Fibroblast of skin of left biceps (primary cell): ENCODE measurements at regions not wholly inside any gene's neighbourhood (a gene's known extent, or its start where the extent isn't known, plus 50 kb on each side); places are given as distances from the start of the nearest gene placed in this dataset.
"Not testable (repeated sequence)": the region's sequence is repeated elsewhere in the genome, so short reads cannot be mapped to it uniquely, and the experiment has no call there.

Experiments used
- DNase-seq, 2 experiments: peaks; one replicate each; pipeline ENCODE4 v3.0.0-alpha.2; 2013; ENCODE audit warnings: low read depth in 2 of 2

DNA sequence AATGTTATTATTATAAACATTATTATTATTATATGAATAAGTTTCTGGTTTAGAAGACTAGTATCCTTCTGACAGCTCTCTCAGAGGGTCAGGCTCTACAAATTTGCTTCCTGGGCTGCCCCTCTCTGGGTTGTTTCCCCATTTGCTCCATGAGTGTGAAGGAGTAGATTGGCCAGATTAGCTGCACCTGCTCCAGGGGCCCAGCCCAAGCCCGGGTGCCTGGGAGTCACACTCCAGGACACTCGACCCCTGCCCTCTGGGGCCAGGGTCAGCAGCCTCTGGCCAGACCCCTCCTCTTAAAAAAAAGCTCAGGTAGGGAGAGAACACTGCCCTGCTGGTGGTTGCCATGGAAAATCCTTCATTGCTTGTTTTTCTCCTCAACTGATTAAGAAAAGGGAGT, 169.0 kb upstream of the FOXD4L5 start:
- DNase-seq, result not testable (repeated sequence)

DNA sequence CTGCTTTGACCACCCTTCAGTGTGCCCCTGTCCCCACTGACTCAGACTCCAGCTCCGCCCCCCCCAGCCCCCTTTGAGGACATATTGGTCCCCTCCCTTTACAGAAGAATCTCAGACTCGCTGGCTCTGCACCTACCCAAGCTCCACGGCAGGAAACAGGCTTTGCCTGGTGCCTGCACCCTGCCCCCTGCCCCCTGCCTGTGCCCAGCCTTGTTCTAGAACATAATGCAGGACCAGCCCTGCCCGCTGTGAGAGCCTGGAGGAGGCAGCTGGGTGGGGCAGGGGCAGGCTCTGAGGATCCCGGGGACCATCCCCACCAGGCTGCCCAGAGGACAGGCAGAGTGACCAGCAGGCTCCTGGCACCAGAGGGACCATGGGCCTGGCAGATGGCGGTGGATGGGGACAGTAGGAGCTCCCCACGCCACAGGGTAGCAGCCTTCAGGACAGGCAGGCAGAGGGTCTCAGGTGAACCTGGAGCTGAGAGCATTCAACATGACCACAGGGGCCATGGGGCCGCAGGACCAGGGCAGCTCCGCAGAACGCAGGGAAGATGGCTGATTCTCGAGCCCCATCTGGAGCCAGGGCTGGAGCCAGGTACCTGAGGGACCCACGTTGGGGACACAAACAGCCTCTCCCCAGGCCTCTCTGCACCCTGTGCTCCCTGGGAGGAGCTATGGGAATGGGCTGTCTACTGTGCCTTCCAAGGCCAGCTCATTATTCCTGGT, 165.0 kb upstream of the FOXD4L5 start:
- not testable (repeated sequence) for DNase-seq

- DNase-seq, result no peak
These were observed 164.4 kb upstream of the FOXD4L5 start for GRCh38 chr9:65449423-65449822.

DNA sequence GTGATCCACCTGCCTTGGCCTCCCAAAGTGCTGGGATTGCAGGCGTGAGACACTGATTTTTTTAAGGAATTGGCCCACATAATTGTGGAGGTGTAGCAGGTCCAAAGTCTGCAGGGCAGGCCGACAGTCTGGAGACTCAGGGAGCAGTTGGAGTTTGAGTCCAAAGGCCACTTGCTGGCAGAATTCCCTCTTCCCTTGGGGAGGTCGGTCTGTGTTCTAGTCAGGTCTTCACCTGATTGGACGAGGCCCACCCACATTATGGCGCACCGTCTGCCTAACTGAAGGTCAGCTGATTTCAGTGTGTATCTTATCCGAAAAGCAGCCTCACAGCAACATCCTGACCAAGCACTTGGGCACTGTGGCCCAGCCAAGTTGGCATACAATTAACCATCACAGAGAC, 162.1 kb upstream of the FOXD4L5 start:
- DNase-seq, result not testable (repeated sequence)

DNA sequence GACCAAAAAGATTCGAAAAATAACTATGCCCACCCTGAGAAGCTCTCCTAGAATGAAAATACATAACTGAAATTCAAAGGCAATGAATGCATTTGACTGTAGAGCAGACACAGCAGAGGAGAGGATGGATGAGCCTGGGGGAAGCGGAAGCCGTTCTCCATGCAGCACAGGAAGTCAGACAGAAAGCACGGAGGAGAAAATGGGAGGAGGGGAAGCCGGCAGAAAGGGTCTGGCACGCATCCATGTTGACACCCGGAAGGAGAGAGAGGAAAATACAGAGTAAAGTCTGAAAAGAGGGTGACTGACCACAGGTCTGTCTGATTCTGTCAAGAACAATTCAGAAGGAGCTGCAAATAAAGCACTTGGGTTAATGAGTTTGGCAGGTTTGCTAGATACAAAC, 161.0 kb upstream of the FOXD4L5 start:
- DNase-seq, result not testable (repeated sequence)

DNA sequence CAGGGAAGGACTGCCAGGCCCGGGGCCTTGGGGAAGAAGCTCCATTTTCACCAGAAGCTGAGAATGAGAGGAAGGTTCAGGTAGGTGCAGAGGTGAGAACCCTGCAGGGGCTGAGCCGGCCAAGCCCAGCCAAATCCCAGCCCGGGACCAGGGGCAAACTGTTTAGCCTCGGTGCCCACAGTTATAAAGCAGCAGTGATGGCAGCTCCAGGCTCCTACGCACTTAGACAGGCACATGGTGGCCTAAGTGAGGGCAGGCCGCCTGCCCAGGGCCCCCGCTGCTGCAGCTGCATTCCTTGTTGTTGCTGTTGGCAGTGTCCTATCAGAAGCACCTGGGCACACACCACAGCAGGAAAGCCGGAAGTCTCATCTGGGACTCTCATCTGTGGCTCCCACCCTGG, 159.9 kb upstream of the FOXD4L5 start:
- no peak for DNase-seq

DNA sequence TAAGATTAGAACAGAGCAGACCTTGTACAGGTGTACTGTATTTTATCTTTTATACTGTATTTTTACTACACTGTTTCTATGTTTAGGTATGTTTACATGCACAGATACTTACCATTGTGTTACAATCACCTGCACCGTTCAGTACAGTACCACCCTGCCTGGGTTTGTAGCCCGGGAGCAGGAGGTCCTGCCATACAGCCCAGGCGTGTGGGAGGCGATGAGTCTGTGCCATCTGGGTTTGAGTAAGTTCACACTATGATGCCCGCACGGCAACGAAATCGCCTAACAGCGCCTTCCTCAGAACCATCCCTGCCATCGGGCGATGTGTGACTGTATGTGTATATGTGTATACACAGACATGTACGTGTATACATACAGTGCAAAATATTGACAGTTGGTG, 157.1 kb upstream of the FOXD4L5 start:
- not testable (repeated sequence) for DNase-seq

GRCh38 chr9:65441324-65441920, 156.4 kb upstream of the FOXD4L5 start:
- not testable (repeated sequence) for DNase-seq

DNA sequence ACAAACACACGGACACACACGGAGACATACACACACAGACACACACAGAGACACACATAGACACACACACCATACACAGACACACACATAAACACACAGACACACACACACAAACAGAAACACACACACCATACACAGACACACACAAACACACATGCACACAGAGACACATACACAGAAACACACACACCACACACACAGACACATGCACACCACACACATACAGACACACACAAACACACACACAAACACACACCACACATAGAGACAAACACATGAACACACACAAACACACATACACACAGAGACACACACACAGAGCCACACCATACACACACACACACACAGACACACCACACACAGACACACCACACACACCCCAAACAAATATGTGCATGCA, 152.7 kb upstream of the FOXD4L5 start:
- DNase-seq, result no peak

- no peak for DNase-seq
These were observed 150.5 kb upstream of the FOXD4L5 start for GRCh38 chr9:65435464-65435863.

DNA sequence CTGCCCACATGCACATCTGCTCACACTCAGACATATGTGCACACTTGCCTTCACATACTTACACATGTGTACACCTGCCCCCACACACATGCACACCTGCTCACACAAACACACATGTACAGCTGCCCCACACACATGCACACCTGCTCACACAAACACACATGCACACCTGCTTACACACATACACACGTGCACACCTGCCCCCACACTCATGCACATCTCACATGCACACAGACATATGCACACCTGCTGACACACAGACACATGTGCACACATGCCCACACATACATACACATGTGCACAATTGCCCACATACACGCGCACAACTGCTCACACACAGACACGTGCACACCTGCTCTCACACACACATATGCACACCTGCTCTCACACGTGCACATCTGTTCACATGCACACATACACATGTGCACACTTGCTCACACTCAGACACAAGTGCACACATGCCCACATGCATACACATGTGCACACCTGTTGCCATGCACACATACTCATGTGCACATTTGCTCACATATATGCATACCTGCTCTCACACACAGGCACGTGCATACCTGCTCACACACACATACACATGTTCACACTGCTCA, 147.8 kb upstream of the FOXD4L5 start:
- no peak for DNase-seq

GRCh38 chr9:65432051-65432450, 147.0 kb upstream of the FOXD4L5 start:
- DNase-seq, result no peak

DNA sequence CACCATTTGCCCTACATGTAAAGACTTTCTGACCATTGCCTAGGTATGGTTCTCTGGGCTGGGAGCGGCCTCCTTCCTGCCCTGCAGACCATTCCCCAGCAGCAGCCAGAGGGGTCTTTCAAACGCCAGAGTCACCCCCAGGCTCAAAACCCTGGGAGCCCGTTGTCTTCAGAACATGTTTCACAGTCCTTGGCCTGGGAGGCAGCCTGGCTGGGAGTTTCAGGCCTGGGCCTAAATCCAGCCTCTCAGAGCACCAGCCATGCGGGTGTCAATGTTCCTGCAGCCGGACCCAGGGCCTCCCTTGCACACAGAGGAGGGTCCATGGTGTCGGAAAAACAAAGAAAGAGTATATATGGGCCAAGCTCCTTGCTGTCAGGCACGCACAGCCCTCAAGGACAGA, 145.2 kb upstream of the FOXD4L5 start:
- no peak for DNase-seq

- not testable (repeated sequence) for DNase-seq
These were observed 142.4 kb upstream of the FOXD4L5 start for GRCh38 chr9:65427361-65427760.

DNA sequence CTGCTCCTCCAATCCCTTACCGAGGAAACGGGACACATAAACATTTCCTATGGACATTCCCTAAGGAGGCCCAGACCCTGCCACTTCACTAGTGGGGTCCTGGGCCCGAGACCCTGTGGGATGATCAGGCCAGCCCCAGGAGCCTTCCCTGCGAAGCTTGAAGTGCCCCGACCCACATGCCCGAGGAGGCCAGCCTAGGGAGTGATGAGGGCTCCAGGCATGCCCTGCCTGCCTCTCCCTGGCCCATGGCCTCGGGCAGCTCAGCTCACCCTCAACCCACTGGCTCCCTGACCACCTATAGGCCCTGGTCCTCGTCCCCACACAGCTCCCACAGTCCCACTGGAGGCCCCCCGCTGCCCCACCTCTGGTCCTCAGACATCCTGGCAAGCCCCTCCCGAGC, 141.8 kb upstream of the FOXD4L5 start:
- DNase-seq, result not testable (repeated sequence)

- DNase-seq, result no peak
These were observed 141.2 kb upstream of the FOXD4L5 start for GRCh38 chr9:65426231-65426630.

GRCh38 chr9:65425183-65425582, 140.2 kb upstream of the FOXD4L5 start:
- DNase-seq, result not testable (repeated sequence)

DNA sequence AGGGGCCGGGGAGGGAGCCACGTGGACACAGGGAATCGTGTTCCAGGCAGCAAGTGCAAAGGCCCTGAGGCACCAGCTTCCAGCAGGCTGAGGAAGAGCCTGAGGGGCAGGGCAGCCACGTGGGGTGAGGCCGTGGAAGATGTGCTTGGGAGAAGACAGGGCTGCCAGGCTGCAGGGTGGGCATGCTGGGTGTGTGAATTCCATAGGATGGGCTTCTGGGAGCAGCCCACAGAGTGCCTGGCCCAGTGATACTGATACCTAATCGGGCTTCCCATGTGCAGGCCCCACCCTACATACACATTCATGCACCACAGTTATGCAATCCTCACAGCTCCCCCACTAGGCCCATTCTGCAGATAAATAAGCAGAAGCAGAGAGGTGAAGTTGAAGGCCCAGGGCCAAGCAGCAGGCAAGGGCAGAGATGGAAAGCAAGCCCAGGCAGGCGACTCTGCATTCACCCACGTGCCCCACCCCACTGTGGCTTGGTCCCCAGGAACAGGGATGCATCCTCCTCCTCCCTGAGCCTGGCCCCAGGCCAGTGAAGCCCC, 139.5 kb upstream of the FOXD4L5 start:
- DNase-seq, result not testable (repeated sequence)

GRCh38 chr9:65423691-65424436, 138.9 kb upstream of the FOXD4L5 start:
- not testable (repeated sequence) for DNase-seq

- DNase-seq, result not testable (repeated sequence)
These were observed 138.1 kb upstream of the FOXD4L5 start for GRCh38 chr9:65422966-65423690.

DNA sequence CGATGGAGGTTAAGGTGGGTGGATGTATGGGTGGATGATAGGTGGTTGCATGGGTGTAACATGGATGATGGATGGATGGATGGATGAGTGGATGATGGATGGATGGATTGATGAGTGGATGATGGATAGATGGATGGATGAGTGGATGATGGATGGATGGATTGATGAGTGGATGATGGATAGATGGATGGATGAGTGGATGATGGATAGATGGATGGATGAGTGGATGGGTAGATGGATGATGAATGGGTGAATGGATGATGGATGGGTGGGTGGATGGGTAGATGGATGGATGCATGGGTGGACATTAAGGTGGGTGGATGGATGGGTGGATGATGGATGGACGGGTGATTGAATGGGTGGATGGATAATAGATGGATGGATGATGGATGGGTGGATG, 136.5 kb upstream of the FOXD4L5 start:
- not testable (repeated sequence) for DNase-seq
